WTC11 (cell line): ENCODE measurements at regions not wholly inside any gene's neighbourhood (a gene's known extent, or its start where the extent isn't known, plus 50 kb on each side); places are given as distances from the start of the nearest gene placed in this dataset.

Source experiments
- E2F1 ChIP-seq: sonication (generic); formaldehyde crosslinking; IDR thresholded peaks from 2 replicates; pipeline ENCODE4 v1.8.0; 2022; ENCODE audit warnings: mild to moderate bottlenecking, missing genetic modification reagents
- GABPB1 ChIP-seq: sonication (generic); formaldehyde crosslinking; IDR thresholded peaks from 2 replicates; pipeline ENCODE4 v1.8.1; 2023; ENCODE audit warnings: mild to moderate bottlenecking, missing genetic modification reagents
- MYBL2 ChIP-seq: sonication (generic); formaldehyde crosslinking; IDR thresholded peaks from 2 replicates; pipeline ENCODE4 v1.8.1; 2023; ENCODE audit warnings: mild to moderate bottlenecking, moderate library complexity, missing genetic modification reagents
- NFYB ChIP-seq: sonication (generic); formaldehyde crosslinking; conservative IDR thresholded peaks from 2 replicates; pipeline ENCODE4 v1.8.0; 2022; ENCODE audit warnings: low read depth, missing genetic modification reagents
- NR2C2 ChIP-seq: sonication (generic); formaldehyde crosslinking; IDR thresholded peaks from 2 replicates; pipeline ENCODE4 v1.8.0; 2022; ENCODE audit warnings: mild to moderate bottlenecking, missing genetic modification reagents
- ZMAT4 ChIP-seq: fragments of 250-450 bp; sonication (Bioruptor Pico); IDR thresholded peaks from 2 replicates; pipeline ENCODE4 v1.9.0; 2021; ENCODE audit warnings: mild to moderate bottlenecking
- ZNF416 ChIP-seq: fragments of 250-450 bp; sonication (Bioruptor Pico); IDR thresholded peaks from 2 replicates; pipeline ENCODE4 v1.9.0; 2021; ENCODE audit warnings: mild to moderate bottlenecking, inconsistent platforms
- ZNF532 ChIP-seq: fragments of 250-450 bp; sonication (Bioruptor Pico); IDR thresholded peaks from 2 replicates; pipeline ENCODE4 v1.9.0; 2021; ENCODE audit warnings: mild to moderate bottlenecking, borderline replicate concordance
- TF ChIP-seq, protein P1 (sequence below): fragments of 200-600 bp; IDR thresholded peaks from 2 replicates; pipeline ENCODE4 v1.8.0; 2022; ENCODE audit warnings: antibody characterized with exemption
- TF ChIP-seq, protein P2 (sequence below): sonication (generic); formaldehyde crosslinking; IDR thresholded peaks from 2 replicates; pipeline ENCODE4 v1.8.1; 2023; ENCODE audit warnings: mild to moderate bottlenecking, missing genetic modification reagents, moderate library complexity

GRCh38 chr5:89351975-89352374 lies 469.0 kb upstream of the MEF2C start:
- TF ChIP-seq, protein P1, sequence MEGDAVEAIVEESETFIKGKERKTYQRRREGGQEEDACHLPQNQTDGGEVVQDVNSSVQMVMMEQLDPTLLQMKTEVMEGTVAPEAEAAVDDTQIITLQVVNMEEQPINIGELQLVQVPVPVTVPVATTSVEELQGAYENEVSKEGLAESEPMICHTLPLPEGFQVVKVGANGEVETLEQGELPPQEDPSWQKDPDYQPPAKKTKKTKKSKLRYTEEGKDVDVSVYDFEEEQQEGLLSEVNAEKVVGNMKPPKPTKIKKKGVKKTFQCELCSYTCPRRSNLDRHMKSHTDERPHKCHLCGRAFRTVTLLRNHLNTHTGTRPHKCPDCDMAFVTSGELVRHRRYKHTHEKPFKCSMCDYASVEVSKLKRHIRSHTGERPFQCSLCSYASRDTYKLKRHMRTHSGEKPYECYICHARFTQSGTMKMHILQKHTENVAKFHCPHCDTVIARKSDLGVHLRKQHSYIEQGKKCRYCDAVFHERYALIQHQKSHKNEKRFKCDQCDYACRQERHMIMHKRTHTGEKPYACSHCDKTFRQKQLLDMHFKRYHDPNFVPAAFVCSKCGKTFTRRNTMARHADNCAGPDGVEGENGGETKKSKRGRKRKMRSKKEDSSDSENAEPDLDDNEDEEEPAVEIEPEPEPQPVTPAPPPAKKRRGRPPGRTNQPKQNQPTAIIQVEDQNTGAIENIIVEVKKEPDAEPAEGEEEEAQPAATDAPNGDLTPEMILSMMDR: no peak
- TF ChIP-seq E2F1 (CRISPR knock-in tag): no peak
- TF ChIP-seq, protein P2, sequence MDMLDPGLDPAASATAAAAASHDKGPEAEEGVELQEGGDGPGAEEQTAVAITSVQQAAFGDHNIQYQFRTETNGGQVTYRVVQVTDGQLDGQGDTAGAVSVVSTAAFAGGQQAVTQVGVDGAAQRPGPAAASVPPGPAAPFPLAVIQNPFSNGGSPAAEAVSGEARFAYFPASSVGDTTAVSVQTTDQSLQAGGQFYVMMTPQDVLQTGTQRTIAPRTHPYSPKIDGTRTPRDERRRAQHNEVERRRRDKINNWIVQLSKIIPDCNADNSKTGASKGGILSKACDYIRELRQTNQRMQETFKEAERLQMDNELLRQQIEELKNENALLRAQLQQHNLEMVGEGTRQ (CRISPR knock-in tag): no peak
- TF ChIP-seq NFYB: no peak
- TF ChIP-seq GABPB1 (CRISPR knock-in tag): no peak
- no peak for TF ChIP-seq ZNF416 (CRISPR knock-in tag)
- no peak for TF ChIP-seq ZNF532 (CRISPR knock-in tag)
- no peak for TF ChIP-seq ZMAT4 (CRISPR knock-in tag)
- no peak for TF ChIP-seq MYBL2 (CRISPR knock-in tag)
- no peak for TF ChIP-seq NR2C2 (CRISPR knock-in tag)
